ENCODE measurements at regions not wholly inside any gene's neighbourhood (a gene's known extent, or its start where the extent isn't known, plus 50 kb on each side); places are given as distances from the start of the nearest gene placed in this dataset.

GRCh38 chr15:26261966-26262365, 398.8 kb upstream of the ATP10A start:
- TF ChIP-seq CTCF (conservative IDR thresholded peaks at IDR 0.05), result no peak
- no peak for TF ChIP-seq EZH2 (IDR thresholded peaks at IDR 0.05; ENCODE audit: low read depth)

Data from PC-9 (cell line).